ENCODE measurements at regions not wholly inside any gene's neighbourhood (a gene's known extent, or its start where the extent isn't known, plus 50 kb on each side); places are given as distances from the start of the nearest gene placed in this dataset.

- 83% methylated on average over 1 of the region's 1 CpG for WGBS (ENCODE audit: insufficient coverage)
- Histone ChIP-seq H3K79me2 (ENCODE audit: control insufficient read depth, insufficient read depth, low read length) (no peaks in the 10 kb centered on the region), H3K4me2 (replicated peaks; ENCODE audit: low read depth, low read length, poor library complexity, severe bottlenecking) (no peak overlapping the region)
Measured at GRCh38 chr14:53384073-53384472, 230.9 kb upstream of the DDHD1 start.

DNA sequence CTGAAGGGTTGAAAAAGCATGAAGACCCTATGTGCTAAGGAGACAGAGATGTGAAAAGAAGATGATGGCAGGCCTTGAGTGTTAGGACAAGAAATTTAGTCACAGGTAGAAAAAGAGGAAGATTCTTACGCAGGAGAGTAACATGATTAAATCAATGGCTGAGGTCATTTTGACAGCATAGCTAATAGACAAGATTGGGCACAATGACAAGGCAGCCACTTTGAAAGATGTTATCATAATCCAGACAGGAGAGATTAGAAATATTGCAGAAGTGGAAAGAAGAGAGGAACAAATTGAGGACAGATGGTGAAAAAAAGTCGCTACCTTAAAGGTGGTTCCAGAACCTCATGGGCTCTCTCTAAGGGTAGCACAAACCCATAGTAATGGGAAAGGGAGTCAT is 228.8 kb upstream of the DDHD1 start:
- no peaks in the 10 kb centered on the region for H3K4me1 Mint-ChIP-seq
- Histone ChIP-seq H3K27ac (ENCODE audit: low read length in 2 of 2) (no peak overlapping the region), H3K9me3 (ENCODE audit: control extremely low read depth in 1 of 3, control insufficient read depth in 2 of 3, insufficient read depth in 1 of 3, low read length in 2 of 3) (no peaks in the 10 kb centered on the region), H4K20me1 (ENCODE audit: control insufficient read depth, insufficient read depth, low read length, poor library complexity, severe bottlenecking) (no peaks in the 10 kb centered on the region), H3K9ac (ENCODE audit: low read length) (no peak overlapping the region), H3K4me1 (ENCODE audit: control insufficient read depth in 2 of 2, insufficient read depth in 2 of 2, low read length in 2 of 2) (no peaks in the 10 kb centered on the region), H2AFZ (ENCODE audit: insufficient read depth, low read depth, low read length, poor library complexity, severe bottlenecking) (no peak overlapping the region), H3K79me2 (ENCODE audit: control insufficient read depth, insufficient read depth, low read length) (no peaks in the 10 kb centered on the region), H3K4me2 (replicated peaks; ENCODE audit: low read depth, low read length, poor library complexity, severe bottlenecking) (no peak overlapping the region), H3K4me3 (ENCODE audit: control extremely low read depth in 1 of 5, extremely low read depth in 1 of 5, insufficient read depth in 1 of 5, low read depth in 2 of 5, low read length in 4 of 5) (no peak overlapping the region), H3K36me3 (replicated peaks in 1 of 2; ENCODE audit: control extremely low read depth in 1 of 2, control insufficient read depth in 1 of 2, extremely low read depth in 1 of 2, insufficient read depth in 2 of 2, low read length in 1 of 2) (no peaks in the 10 kb centered on the region), H3K27me3 (replicated peaks in 1 of 4; ENCODE audit: control extremely low read depth in 1 of 4, control insufficient read depth in 3 of 4, insufficient read depth in 4 of 4, low read length in 3 of 4) (no peaks in the 10 kb centered on the region)
- no peaks in the 10 kb centered on the region for H3K9me3 Mint-ChIP-seq (ENCODE audit: insufficient read depth)
- POLR2A ChIA-PET: no interaction called here
- ATAC-seq (ENCODE audit: low read depth) (no peak), DNase-seq (no peak)
- H3K4me3 Mint-ChIP-seq: no peak overlapping the region
- H3K27ac Mint-ChIP-seq: no peak overlapping the region
- intact Hi-C loops (cut with micrococcal nuclease): no loop called here
- H3K27me3 Mint-ChIP-seq: no peaks in the 10 kb centered on the region
- 100% methylated on average over 1 of the region's 2 CpGs for WGBS (ENCODE audit: insufficient coverage)
- CTCF ChIA-PET: no interaction called here
- TF ChIP-seq EZH2 (IDR thresholded peaks at IDR 0.05; ENCODE audit: borderline replicate concordance, insufficient read depth, low read depth, low read length, poor library complexity, severe bottlenecking): no peak
- TF ChIP-seq, protein P1, sequence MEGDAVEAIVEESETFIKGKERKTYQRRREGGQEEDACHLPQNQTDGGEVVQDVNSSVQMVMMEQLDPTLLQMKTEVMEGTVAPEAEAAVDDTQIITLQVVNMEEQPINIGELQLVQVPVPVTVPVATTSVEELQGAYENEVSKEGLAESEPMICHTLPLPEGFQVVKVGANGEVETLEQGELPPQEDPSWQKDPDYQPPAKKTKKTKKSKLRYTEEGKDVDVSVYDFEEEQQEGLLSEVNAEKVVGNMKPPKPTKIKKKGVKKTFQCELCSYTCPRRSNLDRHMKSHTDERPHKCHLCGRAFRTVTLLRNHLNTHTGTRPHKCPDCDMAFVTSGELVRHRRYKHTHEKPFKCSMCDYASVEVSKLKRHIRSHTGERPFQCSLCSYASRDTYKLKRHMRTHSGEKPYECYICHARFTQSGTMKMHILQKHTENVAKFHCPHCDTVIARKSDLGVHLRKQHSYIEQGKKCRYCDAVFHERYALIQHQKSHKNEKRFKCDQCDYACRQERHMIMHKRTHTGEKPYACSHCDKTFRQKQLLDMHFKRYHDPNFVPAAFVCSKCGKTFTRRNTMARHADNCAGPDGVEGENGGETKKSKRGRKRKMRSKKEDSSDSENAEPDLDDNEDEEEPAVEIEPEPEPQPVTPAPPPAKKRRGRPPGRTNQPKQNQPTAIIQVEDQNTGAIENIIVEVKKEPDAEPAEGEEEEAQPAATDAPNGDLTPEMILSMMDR (IDR thresholded peaks at IDR 0.05): no peak

More at GRCh38 chr14:53384073-53384472, 230.9 kb upstream of the DDHD1 start:
- Histone ChIP-seq H3K36me3 (replicated peaks in 1 of 2; ENCODE audit: control extremely low read depth in 1 of 2, control insufficient read depth in 1 of 2, extremely low read depth in 1 of 2, insufficient read depth in 2 of 2, low read length in 1 of 2) (no peaks in the 10 kb centered on the region), H3K27ac (ENCODE audit: low read length in 2 of 2) (no peak overlapping the region), H3K4me3 (ENCODE audit: control extremely low read depth in 1 of 5, extremely low read depth in 1 of 5, insufficient read depth in 1 of 5, low read depth in 2 of 5, low read length in 4 of 5) (no peak overlapping the region), H3K27me3 (replicated peaks in 1 of 4; ENCODE audit: control extremely low read depth in 1 of 4, control insufficient read depth in 3 of 4, insufficient read depth in 4 of 4, low read length in 3 of 4) (no peaks in the 10 kb centered on the region), H3K4me1 (ENCODE audit: control insufficient read depth in 2 of 2, insufficient read depth in 2 of 2, low read length in 2 of 2) (no peaks in the 10 kb centered on the region), H3K9me3 (ENCODE audit: control extremely low read depth in 1 of 3, control insufficient read depth in 2 of 3, insufficient read depth in 1 of 3, low read length in 2 of 3) (no peaks in the 10 kb centered on the region), H2AFZ (ENCODE audit: insufficient read depth, low read depth, low read length, poor library complexity, severe bottlenecking) (no peak overlapping the region), H4K20me1 (ENCODE audit: control insufficient read depth, insufficient read depth, low read length, poor library complexity, severe bottlenecking) (no peaks in the 10 kb centered on the region), H3K9ac (ENCODE audit: low read length) (no peak overlapping the region)
- ChIA-PET CTCF (no interaction called here), POLR2A (no interaction called here)
- DNase-seq (no peak), ATAC-seq (ENCODE audit: low read depth) (no peak)
- Mint-ChIP-seq H3K9me3 (ENCODE audit: insufficient read depth) (no peaks in the 10 kb centered on the region), H3K27me3 (peaks cover 6% of the 10 kb centered on the region), H3K4me3 (no peak overlapping the region), H3K27ac (no peak overlapping the region), H3K4me1 (no peaks in the 10 kb centered on the region)
- TF ChIP-seq, protein P1 (IDR thresholded peaks at IDR 0.05): no peak
- no peak for TF ChIP-seq EZH2 (IDR thresholded peaks at IDR 0.05; ENCODE audit: borderline replicate concordance, insufficient read depth, low read depth, low read length, poor library complexity, severe bottlenecking)
- intact Hi-C loops (cut with micrococcal nuclease): no loop called here

Data from B cell (primary cell).